DMS 273 (cell line): ENCODE measurements at regions not wholly inside any gene's neighbourhood (a gene's known extent, or its start where the extent isn't known, plus 50 kb on each side); places are given as distances from the start of the nearest gene placed in this dataset.

ENCODE experiments used
- DNase-seq: peaks from one replicate; lab custom pipeline; 2025; ENCODE audit not compliant: unreplicated experiment; lab: John Stamatoyannopoulos, UW

DNA sequence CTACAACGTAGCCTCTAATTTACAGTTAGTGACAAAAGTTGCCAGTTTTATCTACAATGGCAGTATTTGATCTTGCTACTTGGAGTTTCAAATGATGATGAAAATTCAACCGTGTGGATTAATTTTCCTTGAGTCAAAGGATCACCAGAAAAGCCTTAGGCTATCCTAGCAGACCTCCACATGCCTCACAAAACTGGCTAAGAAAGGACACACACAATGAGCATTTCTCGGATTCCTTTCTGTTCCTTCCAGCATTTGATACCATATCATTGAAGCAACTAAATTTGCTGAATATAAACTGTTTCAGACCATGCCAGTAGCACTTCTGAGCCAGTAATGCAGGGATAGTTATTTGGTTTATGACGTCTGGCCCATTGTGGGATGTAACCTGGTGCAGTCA is 587.4 kb upstream of the MDFIC2 start:
- DNase-seq, result no peak

DNA sequence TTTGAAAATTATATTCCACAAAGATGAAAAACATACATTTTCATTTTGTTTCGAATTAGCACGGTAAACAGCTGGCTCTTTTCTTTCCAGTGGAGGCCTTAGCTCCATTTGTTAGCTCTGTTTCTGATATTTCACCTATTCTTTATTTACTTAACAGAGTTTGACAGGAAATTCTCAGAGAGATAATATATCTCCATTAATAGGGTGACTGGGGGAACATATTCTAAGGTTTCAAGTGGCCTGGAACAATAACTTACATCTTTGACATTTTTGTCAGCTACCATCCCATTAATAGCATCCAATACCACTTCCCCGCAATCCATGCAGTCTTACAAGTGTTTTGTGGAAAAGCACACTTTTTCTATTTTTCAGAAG is 577.6 kb upstream of the MDFIC2 start:
- DNase-seq, result no peak

DNA sequence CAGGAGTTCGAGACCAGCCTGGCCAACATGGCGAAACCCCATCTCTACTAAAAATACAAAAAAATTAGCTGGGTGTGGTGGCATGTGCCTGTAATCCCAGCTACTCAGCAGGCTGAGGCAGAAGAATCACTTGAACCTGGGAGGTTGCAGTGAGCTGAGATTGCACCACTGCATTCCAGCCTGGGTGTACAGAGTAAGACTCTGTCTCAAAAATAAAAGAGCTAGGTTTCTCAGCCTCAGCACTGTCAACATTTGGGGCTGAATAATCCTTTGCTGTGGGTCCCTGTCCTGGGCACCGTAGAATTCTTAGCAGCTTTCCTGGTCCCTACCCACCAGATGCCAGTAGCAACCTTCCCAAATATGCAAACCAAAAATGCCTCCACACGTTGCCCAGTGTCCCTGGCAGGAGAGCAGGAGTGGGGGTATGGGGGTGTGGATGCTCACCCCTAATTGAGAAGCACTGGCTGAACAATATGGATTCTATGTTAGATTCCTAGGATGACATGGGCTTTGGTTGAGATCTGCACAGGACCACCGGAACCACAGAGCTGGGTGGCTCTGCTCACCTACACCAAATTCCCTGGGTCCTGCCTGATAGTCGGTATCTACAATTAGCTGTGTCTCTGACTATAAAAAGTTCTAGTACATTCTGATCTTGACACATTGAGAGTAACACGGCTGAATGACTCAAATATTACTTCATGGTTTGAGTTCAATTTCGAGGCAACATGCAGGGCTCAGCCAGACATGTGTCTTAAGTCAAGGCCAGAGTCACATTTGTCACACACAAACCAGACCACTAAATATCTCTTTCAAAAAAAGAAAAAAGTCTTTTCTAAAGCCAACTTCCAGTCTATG is 577.0 kb upstream of the MDFIC2 start:
- DNase-seq, result no peak

DNA sequence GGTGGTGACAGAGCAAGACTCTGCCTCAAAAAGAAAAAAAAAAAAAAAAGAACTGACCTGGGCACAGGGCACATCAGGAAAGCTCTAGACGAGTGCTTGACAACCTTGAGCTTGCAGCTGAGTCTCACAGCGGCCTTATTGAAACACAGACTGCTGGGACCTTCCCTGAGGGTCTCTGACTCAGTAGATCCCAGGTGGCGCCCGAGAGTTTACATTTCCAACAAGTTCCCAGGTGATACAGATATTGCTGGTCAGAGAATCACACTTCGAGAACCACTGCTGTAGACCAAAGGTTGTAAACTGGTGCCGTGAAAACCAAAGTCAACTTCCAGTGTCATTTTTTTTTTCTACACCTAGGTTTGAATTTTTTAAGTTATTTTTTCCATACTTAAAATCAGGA is 573.2 kb upstream of the MDFIC2 start:
- no peak for DNase-seq

DNA sequence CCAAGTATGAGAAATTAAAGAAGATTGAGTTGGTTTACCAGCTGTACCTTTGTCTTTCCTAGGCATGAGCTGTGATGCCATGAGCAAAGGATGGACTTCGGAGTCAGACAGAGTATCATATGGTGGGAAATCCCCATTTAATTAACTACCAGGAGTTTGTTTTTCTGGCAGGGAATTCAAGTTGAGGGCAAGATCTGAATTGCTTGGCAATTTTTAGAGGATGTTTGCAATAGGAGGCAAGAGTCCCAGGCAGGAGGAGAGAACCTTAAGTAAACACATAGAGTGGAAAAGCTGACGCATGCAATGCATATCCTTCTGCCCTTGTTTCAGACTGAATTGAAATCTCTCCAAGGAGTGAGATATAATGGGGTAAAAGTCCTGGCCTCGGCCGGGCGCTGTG is 569.7 kb upstream of the MDFIC2 start:
- DNase-seq, result no peak

DNA sequence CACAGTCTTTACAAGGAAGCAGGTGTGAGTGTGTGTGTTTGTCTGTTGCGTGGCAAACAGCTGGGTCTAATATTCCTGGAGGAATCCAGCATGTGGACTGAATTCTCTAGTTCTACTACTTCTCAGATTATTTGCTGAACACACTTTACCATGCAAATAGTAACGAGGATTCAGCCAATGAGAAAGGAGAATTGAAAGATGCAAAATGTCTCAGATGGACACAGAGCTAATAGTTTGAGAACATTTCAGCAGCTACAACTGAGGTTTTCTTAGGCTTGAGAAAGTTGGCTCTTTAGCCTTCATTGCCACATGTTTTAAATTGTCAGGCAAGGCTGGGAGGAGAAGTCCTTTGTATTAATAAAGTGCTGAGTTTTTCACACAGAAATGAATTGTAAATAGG is 568.0 kb upstream of the MDFIC2 start:
- DNase-seq, result no peak

DNA sequence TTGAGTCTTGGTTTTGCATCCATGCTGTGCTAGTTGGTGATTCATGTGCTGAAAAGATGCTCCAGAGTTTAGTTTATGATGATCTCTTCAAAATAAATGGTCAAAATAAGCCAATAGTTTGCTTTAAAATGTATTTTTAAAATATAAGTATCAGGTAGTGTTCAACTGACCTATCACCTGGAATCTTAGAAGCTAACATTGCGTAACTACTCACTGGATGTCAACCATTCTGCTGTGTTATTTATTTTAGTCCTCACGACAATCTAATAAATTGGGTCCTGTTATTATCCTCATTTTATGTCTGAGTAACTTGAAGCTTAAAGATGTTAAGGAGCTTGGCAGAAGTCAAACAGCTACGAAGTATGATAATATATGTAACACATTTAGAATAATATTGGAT is 563.7 kb upstream of the MDFIC2 start:
- DNase-seq, result no peak

DNA sequence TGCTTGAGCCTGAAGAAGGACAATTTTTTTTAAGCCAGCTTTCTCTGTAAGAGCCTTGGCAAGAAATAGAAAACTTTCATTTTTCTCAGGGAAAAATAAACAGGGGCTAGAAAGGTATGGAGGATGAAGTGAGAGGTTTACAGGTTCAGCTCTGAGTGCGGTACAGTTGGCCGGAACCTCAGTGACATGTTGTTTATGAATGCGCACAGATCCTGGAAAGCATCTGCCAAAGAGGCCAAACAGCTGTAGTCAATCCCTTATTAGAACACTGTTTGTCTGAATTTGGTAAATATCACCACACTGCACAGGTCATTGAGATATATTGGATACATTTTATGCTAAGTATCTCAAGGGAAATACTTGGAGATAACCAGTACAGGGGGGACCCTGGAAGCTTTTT is 561.8 kb upstream of the MDFIC2 start:
- no peak for DNase-seq

DNA sequence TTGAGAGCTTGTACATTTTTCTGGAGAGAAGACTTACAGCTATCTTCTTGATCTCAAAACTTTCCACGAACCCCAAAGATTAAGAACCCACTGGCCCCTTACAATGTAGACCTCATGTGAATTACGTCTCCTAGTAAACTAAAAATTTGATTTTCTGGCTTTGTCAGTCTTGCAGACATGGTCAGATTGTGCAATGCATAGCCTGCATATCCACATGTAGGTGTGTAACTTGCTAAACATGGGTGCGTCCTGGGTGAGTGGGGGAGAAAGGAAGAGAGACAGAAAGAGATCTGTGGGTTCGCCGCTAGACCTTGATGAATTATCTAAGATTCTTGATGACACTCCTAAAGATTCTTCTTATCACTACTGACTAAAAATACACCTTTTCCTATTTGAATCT is 561.2 kb upstream of the MDFIC2 start:
- no peak for DNase-seq

DNA sequence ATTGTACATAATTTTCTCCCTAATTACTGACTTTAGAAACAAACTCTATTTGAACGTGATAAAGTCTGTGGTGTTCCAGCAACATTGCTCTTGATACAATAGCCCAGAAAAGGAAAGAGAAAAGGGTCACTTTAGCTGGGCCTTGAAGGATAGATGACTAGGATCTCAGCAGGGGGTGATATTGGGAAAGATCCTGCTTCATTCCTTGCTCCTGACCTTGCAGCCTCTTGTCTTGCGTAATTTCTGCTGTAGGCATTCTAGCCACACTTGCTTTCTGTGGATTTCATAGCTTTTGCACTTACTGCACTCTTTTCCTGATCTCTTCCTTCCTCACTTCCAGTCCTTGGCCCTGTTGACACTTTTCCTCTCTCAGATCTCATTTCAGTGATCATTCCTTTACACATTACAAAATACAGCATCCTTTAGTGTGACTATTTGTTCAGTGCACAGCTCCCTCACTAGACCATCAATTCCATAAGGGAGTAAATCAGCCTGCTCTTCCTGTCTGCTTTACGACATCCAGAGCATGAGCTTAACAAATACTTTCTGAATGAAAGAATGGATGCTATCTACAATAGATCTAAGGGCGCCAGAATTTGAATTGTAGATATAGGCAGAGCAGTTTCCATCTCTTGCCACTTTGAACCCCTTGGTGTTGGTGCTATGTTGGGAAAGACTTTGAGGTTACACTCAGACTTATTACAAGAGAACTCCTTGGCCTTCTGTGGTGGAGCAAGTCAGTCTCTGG is 559.6 kb upstream of the MDFIC2 start:
- DNase-seq, result no peak

DNA sequence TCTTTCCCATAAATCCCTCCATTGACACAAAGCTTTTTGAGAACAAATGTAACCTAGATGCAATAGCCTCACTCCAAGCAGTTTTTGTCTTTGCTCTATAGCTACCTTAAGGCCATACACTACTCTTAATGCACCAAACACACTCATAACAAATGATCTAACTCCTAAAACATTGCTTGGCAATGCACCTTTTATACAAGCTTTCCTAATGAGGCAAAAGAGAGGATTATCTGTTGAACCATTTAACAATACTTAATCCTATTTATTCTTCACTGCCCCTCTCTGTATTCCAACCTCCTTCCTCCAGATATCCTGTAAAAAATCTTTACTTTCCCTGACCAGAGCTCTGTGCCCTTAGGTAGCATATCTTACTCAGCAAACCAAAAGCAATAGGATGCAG is 558.1 kb upstream of the MDFIC2 start:
- no peak for DNase-seq

DNA sequence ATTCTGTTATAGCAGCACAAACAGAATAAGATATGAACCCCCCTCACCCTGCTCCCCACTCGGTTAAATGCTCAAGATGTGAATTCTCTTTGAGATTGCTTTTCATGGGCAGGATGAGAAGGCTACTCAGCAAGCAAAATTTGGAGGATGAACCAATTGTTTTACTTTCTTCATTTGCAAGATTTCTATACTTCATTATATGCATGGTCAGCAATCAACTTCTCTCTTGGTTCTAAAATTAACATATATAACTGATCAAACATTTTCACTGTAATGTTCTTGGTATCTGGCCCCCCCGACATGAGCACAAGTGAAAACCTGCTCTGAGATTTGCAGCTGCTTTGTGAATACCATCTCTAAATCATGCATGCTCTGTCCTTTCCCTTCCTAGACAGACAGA is 556.1 kb upstream of the MDFIC2 start:
- DNase-seq, result no peak

DNA sequence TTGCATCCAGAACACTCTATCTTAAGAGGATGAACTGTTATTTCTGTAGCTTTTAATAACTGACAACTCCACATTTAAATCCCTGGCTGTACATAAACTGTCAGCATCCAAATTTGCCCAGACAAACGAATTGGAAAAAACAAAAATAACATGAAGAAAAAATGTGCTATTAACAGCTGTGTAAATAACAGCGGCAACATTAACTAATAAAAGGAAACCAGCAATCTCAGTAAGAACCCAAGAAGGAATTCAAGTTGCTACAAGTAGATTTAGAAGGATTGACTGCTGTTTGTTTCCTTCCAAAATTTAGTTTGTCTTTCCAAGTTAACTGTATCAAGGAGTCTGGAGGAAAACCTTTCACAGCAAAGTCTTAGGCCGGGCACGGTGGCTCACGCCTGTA is 550.6 kb upstream of the MDFIC2 start:
- DNase-seq, result no peak

DNA sequence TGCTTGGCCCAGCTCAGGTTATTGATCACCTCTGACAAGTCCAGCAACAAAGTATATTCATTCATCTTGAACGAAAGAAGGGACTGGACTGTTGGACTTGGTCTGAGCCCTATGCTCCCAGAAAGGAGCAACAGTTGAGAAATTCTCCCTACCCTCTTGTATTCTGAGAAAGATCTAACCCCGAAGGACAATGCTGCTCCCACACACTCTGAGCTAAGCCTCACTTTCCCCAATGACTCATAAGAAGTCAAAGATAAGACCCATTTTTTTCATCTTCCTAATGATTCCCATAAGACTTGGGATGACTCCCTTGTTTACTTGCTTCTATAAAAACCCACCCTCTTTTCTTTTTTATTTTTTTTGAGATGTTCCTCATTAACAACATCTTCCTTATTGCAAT is 549.4 kb upstream of the MDFIC2 start:
- DNase-seq, result no peak

DNA sequence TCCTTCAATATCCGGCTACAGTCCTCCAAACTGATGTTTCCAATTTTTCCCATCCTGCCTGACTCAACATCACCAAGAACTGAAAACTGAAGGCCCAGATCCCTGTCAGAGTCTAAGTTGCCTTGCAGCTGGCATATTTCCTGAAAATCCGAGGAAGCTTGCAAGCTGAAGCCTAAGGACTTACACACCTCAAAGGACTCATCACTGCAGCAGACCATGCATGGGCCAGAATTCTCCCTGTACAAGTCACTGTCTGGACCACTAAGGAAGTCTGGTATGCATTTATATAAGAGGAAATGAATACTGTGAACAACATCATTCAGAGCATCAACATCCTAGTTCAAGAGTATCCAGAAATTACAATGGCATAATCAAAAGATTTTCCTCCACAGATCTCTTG is 548.8 kb upstream of the MDFIC2 start:
- no peak for DNase-seq

DNA sequence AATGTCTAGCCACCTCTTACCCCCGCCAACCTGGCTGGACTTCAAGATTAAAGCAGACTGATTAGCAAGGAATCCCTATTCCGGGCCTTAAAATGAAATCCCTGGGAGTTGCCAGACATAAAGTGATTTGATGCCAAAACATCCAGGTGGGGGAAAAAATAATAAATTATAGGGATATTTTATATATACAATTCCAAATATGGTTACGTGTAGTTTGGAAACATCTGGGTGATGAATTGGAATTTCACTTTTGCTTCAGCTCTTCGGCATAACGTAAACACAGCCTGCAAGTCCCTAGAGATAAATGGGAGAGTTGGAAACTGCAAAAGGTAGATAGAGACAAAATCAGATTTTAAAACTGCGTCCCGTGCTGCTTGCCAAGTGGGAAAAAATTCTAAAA is 545.5 kb upstream of the MDFIC2 start:
- no peak for DNase-seq

DNA sequence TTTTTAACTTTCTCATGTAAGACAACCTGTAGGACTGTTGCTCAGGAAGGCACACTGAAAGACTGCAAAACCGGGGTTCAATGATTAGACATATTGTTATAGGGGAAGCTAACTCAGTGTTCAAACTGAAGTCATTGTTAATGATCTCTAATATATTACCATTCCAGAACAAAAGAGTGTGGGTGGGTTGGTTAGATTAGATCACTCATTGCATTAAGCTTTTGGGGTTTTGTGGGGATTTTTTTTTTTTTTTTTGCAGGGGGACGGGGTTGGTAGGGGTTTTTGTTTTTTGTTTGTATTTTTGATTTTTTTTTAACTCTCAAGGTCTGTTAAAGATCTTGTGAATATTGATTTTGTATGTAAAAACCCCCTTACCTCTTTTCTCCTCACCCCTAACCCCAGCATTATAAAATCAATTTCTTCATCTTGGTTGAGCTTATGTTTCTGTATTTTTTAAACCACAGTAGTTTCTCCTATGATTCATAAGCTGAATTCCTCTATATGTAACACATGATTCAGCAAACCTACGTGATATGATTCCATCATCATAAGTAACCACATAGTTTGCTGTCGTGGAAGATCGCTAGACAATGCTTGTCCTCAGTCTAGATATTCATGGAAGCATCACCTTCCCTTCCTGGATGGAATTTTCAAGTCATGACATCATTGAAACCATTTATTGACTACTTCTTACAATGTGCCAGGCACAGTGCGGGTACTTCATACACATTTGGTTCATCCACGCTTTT is 544.1 kb upstream of the MDFIC2 start:
- DNase-seq, result no peak

DNA sequence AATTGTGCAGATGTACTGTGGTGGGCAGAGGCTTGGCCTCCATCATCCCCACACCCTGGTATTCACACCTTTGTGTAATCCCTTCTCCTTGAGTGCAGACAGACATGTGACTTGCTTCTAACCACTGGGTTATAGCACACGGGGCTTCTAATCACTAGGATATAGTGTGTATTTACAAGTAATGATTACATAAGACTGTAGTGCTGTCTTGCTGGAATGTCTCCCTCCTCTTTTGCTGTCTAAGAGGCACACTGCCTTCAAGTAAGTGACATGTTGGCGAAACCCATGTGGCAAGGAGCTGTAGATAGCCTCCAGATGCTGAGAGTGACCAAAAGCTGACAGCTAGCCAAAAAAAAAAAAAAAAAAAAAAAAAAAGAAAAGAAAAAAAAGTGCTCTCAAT is 542.7 kb upstream of the MDFIC2 start:
- DNase-seq, result no peak

DNA sequence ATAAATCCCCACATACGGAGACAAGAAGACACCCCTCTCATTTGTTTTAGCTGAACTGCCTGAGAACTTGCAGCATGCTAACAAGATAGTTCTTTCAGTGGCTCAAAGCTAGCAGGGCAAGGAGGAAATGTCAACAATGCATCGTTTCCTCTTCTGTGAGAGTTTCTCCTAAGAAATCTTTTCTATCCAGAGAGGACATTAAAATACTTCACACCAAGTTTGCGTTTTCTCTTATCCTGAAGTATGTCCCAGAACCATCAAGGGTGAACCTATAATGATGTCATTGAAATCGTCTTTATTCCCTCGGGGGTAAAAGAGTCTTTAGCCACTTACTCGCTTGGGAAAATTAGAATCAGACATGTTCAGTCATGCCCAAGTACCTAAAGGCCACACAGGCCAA is 541.7 kb upstream of the MDFIC2 start:
- no peak for DNase-seq

DNA sequence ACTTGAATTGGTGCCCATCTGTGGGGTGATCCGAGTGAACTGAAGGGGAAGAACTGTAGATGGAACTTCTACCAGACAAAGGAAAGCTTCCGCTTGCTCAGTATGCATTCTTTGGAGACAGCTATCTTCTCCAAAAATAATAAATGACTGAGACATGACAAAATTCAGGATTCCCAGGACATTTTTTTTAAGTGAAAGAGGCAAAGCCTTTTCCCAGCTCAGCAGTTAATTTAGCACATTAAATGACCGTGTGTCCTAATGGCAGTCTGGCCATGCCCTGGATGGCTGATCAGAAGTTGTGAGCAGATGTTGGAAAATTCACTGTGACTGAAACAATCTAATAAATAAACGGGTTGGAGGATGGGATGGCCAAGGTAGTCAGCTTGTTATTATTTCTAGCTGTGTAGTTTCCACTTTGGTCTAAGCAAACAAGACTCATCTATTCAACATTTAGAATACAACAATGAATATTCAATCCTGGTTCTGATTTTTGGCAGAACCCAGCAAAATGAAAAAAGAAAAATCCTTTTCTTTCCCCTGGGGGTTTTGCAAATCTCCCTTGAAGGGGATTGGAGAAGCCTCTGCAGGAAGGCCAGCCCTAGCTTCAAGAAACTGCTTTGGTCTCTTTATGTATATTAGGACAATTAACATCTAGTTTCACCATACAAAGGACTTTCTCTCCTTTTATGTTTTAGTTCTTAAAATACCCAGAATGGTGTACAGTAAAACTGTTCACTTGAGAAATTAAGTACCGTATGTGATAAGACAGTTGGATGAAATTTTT is 540.9 kb upstream of the MDFIC2 start:
- DNase-seq, result peak; percentile 12
